K562 (cell line): ENCODE measurements at regions not wholly inside any gene's neighbourhood (a gene's known extent, or its start where the extent isn't known, plus 50 kb on each side); places are given as distances from the start of the nearest gene placed in this dataset.

Experiments used
- ATAC-seq: fragments of 200-7000 bp; cut with Tn5 transposase; 3 replicates; pipeline ENCODE4 v1.9.1; 2020; ENCODE audit warnings: moderate library complexity
- BruUV-seq: library from RNA; stranded (reverse); fragments of 400-500 nt; replicated peaks from 2 replicates; lab custom pipeline; 2021; lab: Mats Ljungman, UMichigan
- CTCF ChIA-PET: fragments of 300-600 bp; formaldehyde crosslinking; extraction: SDS; loops from one replicate; lab custom pipeline; 2021; ENCODE audit warnings: low intra/inter-chr PET ratio; lab: Yijun Ruan, JAX
- POLR2A ChIA-PET: fragments of 300-600, 350-650 bp; sonication (Branson Sonifier 250); formaldehyde crosslinking; extraction: SDS; loops from one replicate; lab custom pipeline; 2021; ENCODE audit warnings: antibody characterized with exemption, inconsistent platforms; lab: Yijun Ruan, JAX
- DNase-seq, 4 experiments: peaks; one replicate each; pipeline versions ENCODE4 v3.0.0 to v3.0.0-alpha.2; 2011 to 2018; ENCODE audit warnings: low spot score in 3 of 4, mixed read lengths in 3 of 4; ENCODE audit errors: extremely low read depth in 1 of 4
- FAIRE-seq: peaks from 2 replicates; lab custom pipeline; 2011; peaks lifted over from hg19 to GRCh38; lab: Jason Lieb, UNC
- H2AFZ ChIP-seq: 2 replicates; pipeline ENCODE4 v1.6.0; 2011; ENCODE audit warnings: low read depth, low read length, control low read depth, inconsistent platforms
- H3K27ac ChIP-seq: fragments of 200-600 bp; 3 replicates; pipeline ENCODE4 v1.8.0; 2011; ENCODE audit warnings: low read depth, mild to moderate bottlenecking, control low read depth, inconsistent platforms, low read length, moderate library complexity, mixed read lengths; ENCODE audit errors: extremely low read depth
- H3K27me3 ChIP-seq, 2 experiments: fragments of 300-600 bp in 1 of 2; 2 replicates in 1 of 2; 3 replicates in 1 of 2; pipeline versions ENCODE4 v1.6.0 to v1.8.0; 2011; ENCODE audit warnings: inconsistent platforms in 2 of 2, low read length in 2 of 2, mild to moderate bottlenecking in 1 of 2, mixed read lengths in 1 of 2, moderate library complexity in 1 of 2; ENCODE audit not compliant: control insufficient read depth in 2 of 2, insufficient read depth in 2 of 2
- H3K36me3 ChIP-seq: fragments of 300-600 bp; 3 replicates; pipeline ENCODE4 v1.8.0; 2011; ENCODE audit warnings: mild to moderate bottlenecking, low read length, inconsistent platforms; ENCODE audit not compliant: control insufficient read depth, insufficient read depth
- H3K4me1 ChIP-seq, 2 experiments: fragments of 200-600 bp in 1 of 2; replicated peaks in 1 of 2; 2 replicates in 1 of 2; 3 replicates in 1 of 2; pipeline versions ENCODE4 v1.5.1 to v1.8.0; 2011; ENCODE audit warnings: inconsistent platforms in 2 of 2, low read length in 2 of 2, mild to moderate bottlenecking in 1 of 2, mixed read lengths in 1 of 2, moderate library complexity in 1 of 2; ENCODE audit not compliant: control insufficient read depth in 2 of 2, insufficient read depth in 2 of 2
- H3K4me2 ChIP-seq: 2 replicates; pipeline ENCODE4 v1.6.1; 2011; ENCODE audit warnings: low read length, control low read depth, inconsistent platforms, mixed read lengths; ENCODE audit not compliant: insufficient read depth
- H3K4me3 ChIP-seq: fragments of 200-600 bp; sonication (generic), shearing (Covaris generic); 2 replicates; pipeline ENCODE4 v1.5.1; 2016; ENCODE audit warnings: control low read depth, inconsistent platforms
- H3K79me2 ChIP-seq: fragments of 200-600 bp; 3 replicates; pipeline ENCODE4 v1.8.0; 2011; ENCODE audit warnings: low read length, inconsistent platforms; ENCODE audit not compliant: control insufficient read depth, insufficient read depth
- H3K9ac ChIP-seq, 2 experiments: 2 replicates each; pipeline versions ENCODE4 v1.6.0 to v1.6.1; 2011; ENCODE audit warnings: low read depth in 2 of 2, low read length in 2 of 2, control low read depth in 1 of 2, inconsistent platforms in 1 of 2, mild to moderate bottlenecking in 1 of 2, mixed read lengths in 1 of 2; ENCODE audit not compliant: insufficient read depth in 1 of 2
- H3K9me1 ChIP-seq: one replicate; pipeline ENCODE4 v1.6.0; 2011; ENCODE audit warnings: inconsistent platforms, mild to moderate bottlenecking, low read length, moderate library complexity; ENCODE audit not compliant: control insufficient read depth, insufficient read depth
- H3K9me3 ChIP-seq: replicated peaks from 2 replicates; pipeline ENCODE4 v1.5.1; 2011; ENCODE audit warnings: low read depth, low read length, inconsistent platforms; ENCODE audit not compliant: control insufficient read depth, insufficient read depth
- H4K20me1 ChIP-seq: replicated peaks from 2 replicates; pipeline ENCODE4 v1.6.1; 2011; ENCODE audit warnings: low read length, inconsistent platforms, mixed read lengths; ENCODE audit not compliant: control insufficient read depth, insufficient read depth
- BACH1 ChIP-seq: fragments of 200-800 bp; sonication (Bioruptor generic); IDR thresholded peaks from 2 replicates; pipeline ENCODE4 v1.6.1; 2016; ENCODE audit warnings: missing genetic modification characterization, missing compliant biosample characterization
- HDAC2 ChIP-seq: fragments of 450-650 bp; IDR thresholded peaks from 2 replicates; pipeline ENCODE4 v1.6.1; 2016; ENCODE audit warnings: mild to moderate bottlenecking
- NONO ChIP-seq, 2 experiments: fragments of 200-400 bp in 1 of 2; fragments of 450-650 bp in 1 of 2; formaldehyde crosslinking in 1 of 2; IDR thresholded peaks; 2 replicates each; pipeline ENCODE4 v1.6.1; 2017; ENCODE audit warnings: low read depth in 2 of 2, mild to moderate bottlenecking in 2 of 2, moderate library complexity in 2 of 2, low read length in 1 of 2
- NRF1 ChIP-seq, 2 experiments: fragments of 450-650 bp; IDR thresholded peaks in 1 of 2; conservative IDR thresholded peaks in 1 of 2; 2 replicates each; pipeline ENCODE4 v1.6.1; 2014; ENCODE audit warnings: mild to moderate bottlenecking in 2 of 2
- TCF7 ChIP-seq: sonication (generic); IDR thresholded peaks from 2 replicates; pipeline ENCODE4 v1.6.1; 2016; ENCODE audit warnings: antibody characterized with exemption, borderline replicate concordance
- ZBTB8A ChIP-seq: fragments of 450-650 bp; IDR thresholded peaks from 2 replicates; pipeline ENCODE4 v1.6.1; 2018; ENCODE audit warnings: mild to moderate bottlenecking, moderate library complexity; ENCODE audit not compliant: partially characterized antibody
- ZNF277 ChIP-seq: fragments of 250-450 bp; sonication (Bioruptor Pico); IDR thresholded peaks from 2 replicates; pipeline ENCODE4 v1.8.0; 2022; ENCODE audit warnings: inconsistent platforms, mild to moderate bottlenecking, moderate library complexity, borderline replicate concordance
- ZNF41 ChIP-seq: fragments of 250-450 bp; sonication (Bioruptor Pico); conservative IDR thresholded peaks from 2 replicates; pipeline ENCODE4 v1.4.0; 2020; ENCODE audit warnings: mild to moderate bottlenecking
- WGBS: fragments of 100-300 bp; shearing (Covaris generic); methylation state at CpG from one replicate; pipeline ENCODE4 v1.1.6; 2016; ENCODE audit warnings: low coverage, mixed read lengths; ENCODE audit not compliant: insufficient coverage; ENCODE audit errors: missing lambda C conversion rate; 5-methylcytosine and 5-hydroxymethylcytosine counted together
- in situ Hi-C: fragments of 300-500 bp; cut with MboI; formaldehyde crosslinking; loops from 4 replicates; pipeline ENCODE4 v1.15.0; 2018; ENCODE audit warnings: inconsistent platforms, mixed read lengths
- intact Hi-C: fragments of 100-400 bp; cut with micrococcal nuclease; formaldehyde crosslinking; loops from 2 replicates; pipeline ENCODE4 v1.14.2; 2022
- TF ChIP-seq, protein P1 (sequence below): fragments of 450-650 bp; IDR thresholded peaks from 2 replicates; pipeline ENCODE4 v1.6.1; 2016; ENCODE audit warnings: low read depth

GRCh38 chr4:63986253-63986652 is 423.0 kb downstream of the TECRL start:
- H3K4me3 ChIP-seq = no peak overlapping the region
- no TSS peak for BruUV-seq
- H3K79me2 ChIP-seq = no peaks in the 10 kb centered on the region
- H3K27ac ChIP-seq = no peak overlapping the region
- H4K20me1 ChIP-seq = no peaks in the 10 kb centered on the region
- FAIRE-seq (no peak), ATAC-seq (no peak), DNase-seq (no peak)
- H3K9me3 ChIP-seq = no peaks in the 10 kb centered on the region
- TF ChIP-seq NRF1 (conservative IDR thresholded peaks at IDR 0.05 in 1 of 2, IDR thresholded peaks at IDR 0.05 in 1 of 2) (no peak), NONO (IDR thresholded peaks at IDR 0.05; ENCODE audit: low read depth in 2 of 2, low read length in 1 of 2) (no peak), ZBTB8A (no peak), HDAC2 (no peak), ZNF41 (CRISPR knock-in tag) (no peak), TCF7 (no peak), ZNF277 (CRISPR knock-in tag) (no peak), BACH1 (tag) (no peak)
- TF ChIP-seq, protein P1, sequence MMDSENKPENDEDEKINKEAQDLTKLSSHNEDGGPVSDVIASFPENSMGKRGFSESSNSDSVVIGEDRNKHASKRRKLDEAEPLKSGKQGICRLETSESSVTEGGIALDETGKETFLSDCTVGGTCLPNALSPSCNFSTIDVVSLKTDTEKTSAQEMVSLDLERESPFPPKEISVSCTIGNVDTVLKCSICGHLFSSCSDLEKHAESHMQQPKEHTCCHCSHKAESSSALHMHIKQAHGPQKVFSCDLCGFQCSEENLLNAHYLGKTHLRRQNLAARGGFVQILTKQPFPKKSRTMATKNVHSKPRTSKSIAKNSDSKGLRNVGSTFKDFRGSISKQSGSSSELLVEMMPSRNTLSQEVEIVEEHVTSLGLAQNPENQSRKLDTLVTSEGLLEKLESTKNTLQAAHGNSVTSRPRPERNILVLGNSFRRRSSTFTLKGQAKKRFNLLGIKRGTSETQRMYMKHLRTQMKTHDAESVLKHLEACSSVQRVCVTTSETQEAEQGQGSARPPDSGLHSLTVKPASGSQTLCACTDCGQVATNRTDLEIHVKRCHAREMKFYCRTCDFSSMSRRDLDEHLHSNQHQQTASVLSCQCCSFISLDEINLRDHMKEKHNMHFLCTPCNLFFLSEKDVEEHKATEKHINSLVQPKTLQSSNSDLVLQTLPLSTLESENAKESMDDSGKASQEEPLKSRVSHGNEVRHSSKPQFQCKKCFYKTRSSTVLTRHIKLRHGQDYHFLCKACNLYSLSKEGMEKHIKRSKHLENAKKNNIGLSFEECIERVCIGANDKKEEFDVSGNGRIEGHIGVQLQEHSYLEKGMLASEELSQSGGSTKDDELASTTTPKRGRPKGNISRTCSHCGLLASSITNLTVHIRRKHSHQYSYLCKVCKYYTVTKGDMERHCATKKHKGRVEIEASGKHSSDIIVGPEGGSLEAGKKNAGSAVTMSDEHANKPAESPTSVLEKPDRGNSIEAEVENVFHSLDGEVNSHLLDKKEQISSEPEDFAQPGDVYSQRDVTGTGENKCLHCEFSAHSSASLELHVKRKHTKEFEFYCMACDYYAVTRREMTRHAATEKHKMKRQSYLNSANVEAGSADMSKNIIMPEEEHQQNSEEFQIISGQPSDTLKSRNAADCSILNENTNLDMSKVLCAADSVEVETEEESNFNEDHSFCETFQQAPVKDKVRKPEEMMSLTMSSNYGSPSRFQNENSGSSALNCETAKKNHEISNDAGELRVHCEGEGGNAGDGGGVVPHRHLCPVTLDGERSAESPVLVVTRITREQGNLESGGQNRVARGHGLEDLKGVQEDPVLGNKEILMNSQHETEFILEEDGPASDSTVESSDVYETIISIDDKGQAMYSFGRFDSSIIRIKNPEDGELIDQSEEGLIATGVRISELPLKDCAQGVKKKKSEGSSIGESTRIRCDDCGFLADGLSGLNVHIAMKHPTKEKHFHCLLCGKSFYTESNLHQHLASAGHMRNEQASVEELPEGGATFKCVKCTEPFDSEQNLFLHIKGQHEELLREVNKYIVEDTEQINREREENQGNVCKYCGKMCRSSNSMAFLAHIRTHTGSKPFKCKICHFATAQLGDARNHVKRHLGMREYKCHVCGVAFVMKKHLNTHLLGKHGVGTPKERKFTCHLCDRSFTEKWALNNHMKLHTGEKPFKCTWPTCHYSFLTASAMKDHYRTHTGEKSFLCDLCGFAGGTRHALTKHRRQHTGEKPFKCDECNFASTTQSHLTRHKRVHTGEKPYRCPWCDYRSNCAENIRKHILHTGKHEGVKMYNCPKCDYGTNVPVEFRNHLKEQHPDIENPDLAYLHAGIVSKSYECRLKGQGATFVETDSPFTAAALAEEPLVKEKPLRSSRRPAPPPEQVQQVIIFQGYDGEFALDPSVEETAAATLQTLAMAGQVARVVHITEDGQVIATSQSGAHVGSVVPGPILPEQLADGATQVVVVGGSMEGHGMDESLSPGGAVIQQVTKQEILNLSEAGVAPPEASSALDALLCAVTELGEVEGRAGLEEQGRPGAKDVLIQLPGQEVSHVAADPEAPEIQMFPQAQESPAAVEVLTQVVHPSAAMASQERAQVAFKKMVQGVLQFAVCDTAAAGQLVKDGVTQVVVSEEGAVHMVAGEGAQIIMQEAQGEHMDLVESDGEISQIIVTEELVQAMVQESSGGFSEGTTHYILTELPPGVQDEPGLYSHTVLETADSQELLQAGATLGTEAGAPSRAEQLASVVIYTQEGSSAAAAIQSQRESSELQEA = no peak
- no peak overlapping the region for H3K9ac ChIP-seq
- H3K36me3 ChIP-seq = no peaks in the 10 kb centered on the region
- H3K4me1 ChIP-seq = no peaks in the 10 kb centered on the region
- intact Hi-C loops = no loop called here
- CTCF ChIA-PET = no interaction called here
- WGBS = 0% methylated on average over 1 of the region's 1 CpG
- no peaks in the 10 kb centered on the region for H3K9me1 ChIP-seq
- in situ Hi-C loops = no loop called here
- no peak overlapping the region for H2AFZ ChIP-seq
- H3K4me2 ChIP-seq = no peak overlapping the region
- H3K27me3 ChIP-seq = no peaks in the 10 kb centered on the region
- POLR2A ChIA-PET = no interaction called here
